Epithelial cell of esophagus (primary cell): ENCODE measurements at regions not wholly inside any gene's neighbourhood (a gene's known extent, or its start where the extent isn't known, plus 50 kb on each side); places are given as distances from the start of the nearest gene placed in this dataset.
A peak's percentile ranks its signal among the peaks of the same experiment; 100 is the strongest.

Experiments used
- DNase-seq: peaks from one replicate; pipeline ENCODE4 v3.0.0; 2010; ENCODE audit warnings: low read depth
- H3K4me3 ChIP-seq: 2 replicates; pipeline ENCODE4 v1.5.1; 2011; ENCODE audit warnings: mild to moderate bottlenecking, low read length, control low read depth
- CTCF ChIP-seq: IDR thresholded peaks from 2 replicates; pipeline ENCODE4 v1.5.1; 2011; ENCODE audit warnings: low read depth, mild to moderate bottlenecking, low read length, control low read depth, inconsistent platforms; ENCODE audit not compliant: insufficient read depth; ENCODE audit errors: missing control alignments

DNA sequence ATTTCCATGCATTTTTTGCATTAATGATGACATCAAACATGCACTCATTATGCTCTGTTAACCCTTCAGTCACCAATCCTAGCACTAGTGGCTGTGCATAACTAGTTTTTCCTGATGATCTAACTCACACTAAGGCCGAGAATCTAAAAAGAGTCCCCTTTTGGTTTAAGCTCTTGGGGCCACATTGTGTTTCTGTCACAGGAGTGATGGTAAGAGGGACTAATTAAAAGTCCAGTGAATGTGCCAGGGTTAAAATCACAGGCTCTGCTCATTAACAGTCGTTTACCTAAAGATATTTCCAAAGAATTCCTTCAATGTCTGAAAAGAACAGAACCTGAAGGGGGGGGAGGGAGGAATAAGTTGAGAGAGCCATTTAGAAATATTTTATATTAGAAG is 359.0 kb upstream of the ANKRD30A start:
- no peak for TF ChIP-seq CTCF
- no peak overlapping the region for H3K4me3 ChIP-seq
- DNase-seq = no peak

- no peak for TF ChIP-seq CTCF
- no peak overlapping the region for H3K4me3 ChIP-seq
- DNase-seq = no peak
Measured at GRCh38 chr10:36765782-36766414, 359.5 kb upstream of the ANKRD30A start.

DNA sequence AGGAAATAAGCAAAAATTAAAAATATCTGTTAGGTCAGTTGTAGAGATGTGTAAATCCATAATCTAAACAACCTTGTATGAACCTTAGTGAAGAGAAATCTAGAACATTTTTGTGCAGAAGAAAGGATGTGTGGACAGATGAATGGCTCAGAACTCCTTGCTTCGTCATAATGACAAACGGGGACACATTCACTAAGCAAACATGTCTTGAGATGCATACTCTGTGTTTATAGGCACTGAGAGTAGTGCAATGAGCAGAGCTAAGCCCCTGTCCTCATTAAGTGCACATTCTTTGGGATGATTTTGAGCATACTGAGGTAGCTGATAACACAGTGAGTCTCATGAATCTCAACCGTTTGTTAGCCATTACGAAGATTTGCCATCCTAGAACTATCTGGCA is 360.6 kb upstream of the ANKRD30A start:
- no peak overlapping the region for H3K4me3 ChIP-seq
- DNase-seq = no peak
- no peak for TF ChIP-seq CTCF

DNA sequence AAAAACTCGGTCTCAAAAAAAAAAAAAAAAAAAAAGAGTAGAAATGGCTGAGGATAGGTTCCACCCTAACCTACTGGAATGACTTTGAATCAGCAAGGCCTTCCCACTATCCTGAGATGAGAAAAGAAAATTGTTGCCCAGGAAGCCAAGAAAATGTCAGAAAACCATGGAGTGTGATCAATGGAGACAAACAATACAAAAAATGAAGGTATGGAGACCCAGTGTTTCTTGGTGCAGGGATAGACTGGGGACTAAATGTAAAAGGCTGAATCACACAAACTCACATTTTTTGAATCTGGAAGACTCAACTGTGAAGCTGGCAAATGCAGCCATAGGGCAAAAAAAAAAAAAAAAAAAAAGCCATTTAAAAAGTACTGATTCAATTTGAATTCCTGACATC is 364.3 kb upstream of the ANKRD30A start:
- H3K4me3 ChIP-seq = no peak overlapping the region
- no peak for TF ChIP-seq CTCF
- DNase-seq = no peak

DNA sequence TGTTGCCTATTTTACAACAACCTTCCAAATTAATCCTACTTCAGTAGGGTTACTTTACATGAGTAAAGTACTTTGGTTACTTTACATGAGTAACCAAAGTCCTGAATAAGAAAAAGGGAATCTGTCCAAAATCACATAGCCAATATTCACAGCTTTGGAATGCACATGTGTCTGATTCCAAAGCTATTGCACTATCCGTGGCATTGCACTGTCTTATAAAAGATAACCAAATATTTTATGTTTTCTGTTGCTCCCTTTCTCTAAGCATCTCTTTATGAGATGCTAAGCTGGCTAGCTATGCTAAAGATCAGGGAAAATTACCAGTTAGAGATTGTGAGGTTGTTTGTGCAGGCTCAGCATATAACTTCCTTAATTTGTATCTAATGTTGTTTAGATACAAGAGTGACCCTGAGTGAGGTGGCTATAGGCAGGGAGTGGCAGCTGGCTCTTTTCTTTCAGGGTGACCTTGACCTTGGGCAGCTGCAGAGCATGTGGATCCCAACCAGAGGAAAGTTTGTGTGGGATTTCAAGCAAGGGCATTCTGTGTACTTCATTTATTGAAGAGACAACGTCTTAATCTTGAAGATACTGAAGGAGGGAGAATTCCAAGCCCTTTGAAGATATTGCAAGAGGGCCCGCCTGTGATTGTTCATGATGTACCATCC is 366.1 kb upstream of the ANKRD30A start:
- peak; percentile 58 for DNase-seq
- no peak for TF ChIP-seq CTCF
- no peak overlapping the region for H3K4me3 ChIP-seq

DNA sequence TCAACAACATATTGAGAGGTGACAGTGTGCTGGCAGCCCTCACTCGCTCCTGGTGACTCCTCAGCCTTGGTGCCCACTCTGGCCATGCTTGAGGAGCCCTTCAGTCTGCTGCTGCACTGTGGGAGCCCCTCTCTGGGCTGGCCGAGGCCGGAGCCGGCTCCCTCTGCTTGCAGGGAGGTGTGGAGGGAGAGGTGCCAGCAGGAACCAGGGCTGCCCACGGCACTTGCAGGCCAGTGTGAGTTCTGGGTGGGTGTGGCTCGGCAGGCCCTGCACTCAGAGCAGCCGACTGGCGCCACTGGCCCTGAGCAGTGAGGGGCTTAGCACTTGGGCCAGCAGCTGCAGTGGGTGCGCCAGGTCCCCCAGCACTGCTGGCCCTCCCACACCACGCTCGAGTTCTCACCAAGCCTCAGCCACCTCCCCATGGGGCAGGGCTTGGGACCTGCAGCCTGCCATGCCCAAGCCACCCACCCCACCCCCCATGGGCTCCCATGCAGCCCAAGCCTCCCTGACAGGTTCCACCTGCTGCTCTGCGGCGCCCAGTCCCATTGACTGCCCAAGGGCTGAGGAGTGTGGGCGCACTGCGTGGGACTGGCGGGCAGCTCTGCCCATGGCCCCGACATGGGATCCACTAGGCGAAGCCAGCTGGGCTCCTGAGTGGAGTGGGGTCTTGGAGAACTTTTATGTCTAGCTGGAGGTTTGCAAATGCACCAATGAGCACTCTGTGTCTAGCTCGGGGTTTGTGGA is 377.1 kb upstream of the ANKRD30A start:
- DNase-seq = no peak
- TF ChIP-seq CTCF = no peak
- H3K4me3 ChIP-seq = no peak overlapping the region
